Lower leg skin (tissue), 3 donors: ENCODE measurements at regions not wholly inside any gene's neighbourhood (a gene's known extent, or its start where the extent isn't known, plus 50 kb on each side); places are given as distances from the start of the nearest gene placed in this dataset.

ENCODE experiments used
- POLR2A ChIP-seq, 2 donors: fragments of 450-650 bp; IDR thresholded peaks; one replicate each; pipeline ENCODE4 v1.6.1; 2016 to 2017; ENCODE audit warnings: antibody characterized with exemption in 2 of 2, mild to moderate bottlenecking in 1 of 2, moderate library complexity in 1 of 2
- TF ChIP-seq, protein P1 (sequence below), 3 donors: fragments of 450-650 bp; IDR thresholded peaks; one replicate each; pipeline ENCODE4 v1.5.1; 2016; ENCODE audit warnings: antibody characterized with exemption in 3 of 3, mild to moderate bottlenecking in 3 of 3, moderate library complexity in 2 of 3

DNA sequence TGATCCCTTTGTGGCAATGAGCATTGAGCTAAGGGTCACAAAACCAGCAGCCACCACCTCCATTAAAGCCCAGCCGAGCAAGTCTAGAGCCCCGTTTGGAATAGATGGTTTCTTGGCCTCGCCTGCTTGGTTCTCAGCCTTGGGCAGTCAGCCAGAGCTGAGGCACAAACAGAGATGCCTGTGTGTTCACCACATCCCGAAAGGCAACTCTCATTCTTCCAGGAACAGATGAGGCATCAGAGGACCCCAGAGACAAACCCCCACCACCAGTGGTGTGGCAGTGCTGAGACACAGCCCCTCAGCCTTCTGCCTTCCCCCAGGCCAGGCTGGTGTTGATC is 203.3 kb upstream of the ZMIZ1 start:
- TF ChIP-seq, protein P1, sequence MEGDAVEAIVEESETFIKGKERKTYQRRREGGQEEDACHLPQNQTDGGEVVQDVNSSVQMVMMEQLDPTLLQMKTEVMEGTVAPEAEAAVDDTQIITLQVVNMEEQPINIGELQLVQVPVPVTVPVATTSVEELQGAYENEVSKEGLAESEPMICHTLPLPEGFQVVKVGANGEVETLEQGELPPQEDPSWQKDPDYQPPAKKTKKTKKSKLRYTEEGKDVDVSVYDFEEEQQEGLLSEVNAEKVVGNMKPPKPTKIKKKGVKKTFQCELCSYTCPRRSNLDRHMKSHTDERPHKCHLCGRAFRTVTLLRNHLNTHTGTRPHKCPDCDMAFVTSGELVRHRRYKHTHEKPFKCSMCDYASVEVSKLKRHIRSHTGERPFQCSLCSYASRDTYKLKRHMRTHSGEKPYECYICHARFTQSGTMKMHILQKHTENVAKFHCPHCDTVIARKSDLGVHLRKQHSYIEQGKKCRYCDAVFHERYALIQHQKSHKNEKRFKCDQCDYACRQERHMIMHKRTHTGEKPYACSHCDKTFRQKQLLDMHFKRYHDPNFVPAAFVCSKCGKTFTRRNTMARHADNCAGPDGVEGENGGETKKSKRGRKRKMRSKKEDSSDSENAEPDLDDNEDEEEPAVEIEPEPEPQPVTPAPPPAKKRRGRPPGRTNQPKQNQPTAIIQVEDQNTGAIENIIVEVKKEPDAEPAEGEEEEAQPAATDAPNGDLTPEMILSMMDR (IDR thresholded peaks at IDR 0.05), result no peak
- no peak for TF ChIP-seq POLR2A (IDR thresholded peaks at IDR 0.05)
